ENCODE measurements at regions not wholly inside any gene's neighbourhood (a gene's known extent, or its start where the extent isn't known, plus 50 kb on each side); places are given as distances from the start of the nearest gene placed in this dataset.

DNA sequence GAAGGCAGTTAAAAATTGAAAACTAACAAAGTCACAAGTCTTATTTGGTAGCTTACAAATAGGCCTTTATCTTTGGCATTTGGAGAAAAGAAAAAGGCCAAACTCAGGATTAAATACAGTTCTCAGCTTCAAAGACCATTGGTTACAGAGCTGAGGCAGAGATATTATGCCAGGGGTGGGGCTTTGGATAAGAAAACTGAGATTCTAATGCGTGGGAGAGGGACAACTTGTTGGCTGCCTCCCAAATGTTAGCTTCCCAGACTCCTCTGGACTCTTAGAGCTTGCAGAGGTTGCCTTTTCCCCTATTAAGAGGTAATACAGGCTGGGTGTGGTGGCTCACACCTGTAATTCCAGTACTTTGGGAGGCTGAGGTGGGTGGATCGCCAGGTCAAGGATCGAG, 231.8 kb downstream of the SQOR start:
- DNase-seq (ENCODE audit: low read depth in 2 of 2) = no peak

DNA sequence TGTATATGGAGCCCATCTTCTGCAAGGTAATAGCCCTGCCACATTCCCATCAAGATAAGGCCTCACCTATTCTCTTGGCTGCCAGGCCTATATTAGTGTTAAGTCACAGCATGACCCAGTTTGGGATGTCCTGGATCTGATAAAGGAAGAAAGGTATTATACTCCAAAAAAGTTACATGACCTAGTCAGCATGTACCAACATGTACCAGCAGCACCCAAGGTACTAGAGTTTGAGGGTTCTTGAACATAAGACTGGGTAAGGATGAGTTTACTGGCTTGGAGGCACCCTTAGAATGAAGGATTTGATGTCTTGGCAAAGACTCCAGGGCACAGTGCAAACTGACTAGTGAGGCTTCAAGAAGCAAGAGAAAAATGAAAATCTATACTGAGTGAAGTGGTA, 232.5 kb downstream of the SQOR start:
- DNase-seq (ENCODE audit: low read depth in 2 of 2) = no peak

- no peak for DNase-seq (ENCODE audit: low read depth in 2 of 2)
Measured at GRCh38 chr15:45868109-45868691, 233.4 kb downstream of the SQOR start.

DNA sequence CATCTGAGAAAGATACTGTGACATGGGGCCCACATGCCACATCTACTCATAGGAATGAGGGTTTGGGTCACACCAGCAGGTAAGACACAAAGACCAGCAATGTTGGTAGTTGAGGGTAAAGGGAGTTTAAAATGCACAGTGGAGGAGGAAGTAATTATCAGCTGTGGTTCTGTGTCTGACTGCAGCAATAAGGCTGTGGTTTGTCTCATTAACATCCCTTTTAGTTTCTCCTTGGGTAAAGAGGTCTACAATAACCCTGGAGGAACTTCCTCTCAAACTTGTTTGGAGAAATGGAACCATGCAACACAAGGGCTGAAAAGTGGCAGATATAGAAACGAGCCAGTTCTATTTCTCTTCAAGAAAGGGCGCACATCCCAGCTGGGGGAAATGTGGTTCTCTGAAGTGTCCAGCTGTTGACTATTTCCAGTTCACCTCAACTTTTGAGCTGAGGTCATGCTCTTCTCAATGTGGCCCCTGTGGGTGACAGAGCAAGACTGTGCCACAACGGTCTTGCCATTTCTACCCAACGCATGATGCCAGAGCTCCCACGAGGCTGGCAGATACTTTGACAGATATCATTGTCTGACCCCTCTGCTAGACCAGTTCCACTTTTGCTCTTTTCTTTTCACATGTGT, 234.3 kb downstream of the SQOR start:
- no peak for DNase-seq (ENCODE audit: low read depth in 2 of 2)

- DNase-seq (ENCODE audit: low read depth in 2 of 2) = peak in 1 of 2 donors; percentile 10
Measured at GRCh38 chr15:45871121-45871855, 236.5 kb downstream of the SQOR start.

DNA sequence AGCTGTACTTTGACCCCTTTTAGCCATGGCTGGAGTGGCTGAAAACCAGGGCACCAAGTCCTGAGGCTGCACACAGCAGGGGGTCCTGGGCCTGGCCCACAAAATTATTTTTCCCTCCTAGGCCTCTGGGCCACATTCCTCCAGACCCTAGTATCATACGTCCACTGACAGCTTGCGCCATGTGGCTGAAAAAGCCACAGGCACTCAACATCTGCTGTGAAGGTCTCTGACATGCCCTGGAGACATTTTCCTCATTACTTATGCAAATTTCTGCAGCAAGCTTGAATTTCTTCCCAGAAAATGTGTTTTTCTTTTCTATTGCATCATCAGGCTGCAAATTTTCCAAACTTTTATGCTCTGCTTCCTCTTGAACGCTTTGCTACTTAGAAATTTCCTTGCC, 239.0 kb downstream of the SQOR start:
- DNase-seq (ENCODE audit: low read depth in 2 of 2) = no peak

- DNase-seq (ENCODE audit: low read depth in 2 of 2) = peak in 1 of 2 donors; percentile 43
Measured at GRCh38 chr15:45874566-45874965, 239.7 kb downstream of the SQOR start.

DNA sequence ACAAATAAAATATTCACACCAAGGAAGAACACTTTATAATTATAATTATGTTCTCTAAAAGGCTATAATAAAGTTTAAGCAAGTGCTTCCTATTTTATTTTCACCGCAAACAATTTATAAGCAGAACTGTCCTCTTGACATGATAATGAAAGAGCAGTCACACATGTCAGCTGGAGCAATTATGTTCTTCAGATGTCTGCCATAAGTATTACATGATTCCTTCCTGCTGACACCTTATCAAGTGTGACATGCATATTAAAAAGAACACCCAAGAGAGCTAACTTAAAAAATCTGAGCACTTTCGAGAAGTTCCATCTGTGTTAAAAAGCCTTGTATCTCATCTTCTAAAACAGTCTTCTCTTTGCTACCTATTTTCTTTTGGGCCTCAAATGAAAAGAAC, 249.5 kb downstream of the SQOR start:
- no peak for DNase-seq (ENCODE audit: low read depth in 2 of 2)

DNA sequence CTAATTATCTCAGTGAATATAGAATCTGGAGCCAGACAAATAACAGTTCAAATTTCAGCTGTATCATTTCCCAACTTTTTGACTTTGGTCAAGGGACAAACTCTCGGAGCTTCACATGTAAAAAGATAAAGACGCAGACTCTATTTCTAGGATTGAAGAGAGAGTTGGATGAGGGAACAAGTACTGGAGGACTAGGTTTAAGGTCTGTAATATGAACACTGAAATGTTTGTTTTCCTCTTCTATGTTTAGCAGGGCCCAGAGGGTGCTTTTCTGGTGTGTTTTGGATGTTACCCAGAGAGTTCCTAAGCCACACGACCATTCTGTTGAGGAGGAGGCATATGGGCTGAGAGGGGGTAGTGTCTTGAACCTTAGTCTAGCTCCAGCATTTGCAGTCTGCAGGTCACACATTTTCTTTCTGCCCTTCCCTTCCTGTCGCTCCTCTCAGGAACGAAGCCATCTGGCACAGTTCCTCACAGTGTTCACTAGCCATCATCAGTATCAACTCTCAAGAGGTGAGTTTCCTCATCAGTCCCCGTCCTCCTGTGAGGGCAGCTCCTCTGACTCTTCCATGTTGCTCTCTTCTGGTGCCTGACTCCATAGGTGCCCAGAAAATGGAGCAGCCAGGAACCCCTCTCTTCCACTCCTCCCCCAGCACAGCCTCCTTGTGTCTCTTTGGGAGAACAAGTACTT, 250.1 kb downstream of the SQOR start:
- DNase-seq (ENCODE audit: low read depth in 2 of 2) = no peak

GRCh38 chr15:45885801-45886200, 251.0 kb downstream of the SQOR start:
- no peak for DNase-seq (ENCODE audit: low read depth in 2 of 2)

DNA sequence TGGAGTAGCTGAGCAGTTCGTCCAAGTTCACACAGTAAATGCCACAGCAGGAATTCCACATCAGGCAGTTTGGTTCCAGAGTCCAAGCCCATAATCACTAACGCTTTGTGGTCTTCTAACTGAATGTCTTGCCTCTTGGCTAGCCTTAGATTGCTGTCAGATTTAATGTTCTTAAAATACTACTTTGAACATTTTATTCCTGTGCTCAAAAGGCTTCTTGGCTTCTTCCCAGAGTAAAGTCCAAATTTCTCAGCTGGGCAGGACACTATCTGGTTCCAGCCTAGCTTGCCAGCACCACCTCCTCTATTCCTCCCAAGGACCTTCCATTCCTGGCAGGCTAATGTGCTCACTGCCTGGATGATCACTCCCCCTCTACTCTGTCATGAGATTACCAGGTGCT, 256.9 kb downstream of the SQOR start:
- no peak for DNase-seq (ENCODE audit: low read depth in 2 of 2)

GRCh38 chr15:45892182-45892581, 257.4 kb downstream of the SQOR start:
- no peak for DNase-seq (ENCODE audit: low read depth in 2 of 2)

GRCh38 chr15:45903283-45903682, 268.5 kb downstream of the SQOR start:
- peak in 1 of 2 donors; percentile 22 for DNase-seq (ENCODE audit: low read depth in 2 of 2)

DNA sequence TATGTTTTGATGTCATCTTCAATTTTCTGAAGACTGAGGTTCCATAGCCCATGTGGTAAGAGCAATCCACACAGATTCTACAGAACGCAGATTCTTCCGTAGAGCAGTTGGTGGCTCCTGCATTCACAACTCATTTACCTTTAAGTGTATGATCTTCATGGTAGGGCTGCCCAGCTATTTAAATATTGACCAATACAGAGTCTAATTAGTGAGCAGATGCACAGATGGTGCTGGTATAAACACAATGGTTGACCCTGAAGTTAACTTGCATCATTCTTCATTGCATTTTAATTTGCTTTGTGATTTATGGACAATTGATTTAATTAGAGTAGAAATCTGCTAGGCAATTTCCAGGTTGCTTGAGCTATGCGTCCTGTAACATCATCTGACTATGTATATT, 269.2 kb downstream of the SQOR start:
- DNase-seq (ENCODE audit: low read depth in 2 of 2) = no peak

DNA sequence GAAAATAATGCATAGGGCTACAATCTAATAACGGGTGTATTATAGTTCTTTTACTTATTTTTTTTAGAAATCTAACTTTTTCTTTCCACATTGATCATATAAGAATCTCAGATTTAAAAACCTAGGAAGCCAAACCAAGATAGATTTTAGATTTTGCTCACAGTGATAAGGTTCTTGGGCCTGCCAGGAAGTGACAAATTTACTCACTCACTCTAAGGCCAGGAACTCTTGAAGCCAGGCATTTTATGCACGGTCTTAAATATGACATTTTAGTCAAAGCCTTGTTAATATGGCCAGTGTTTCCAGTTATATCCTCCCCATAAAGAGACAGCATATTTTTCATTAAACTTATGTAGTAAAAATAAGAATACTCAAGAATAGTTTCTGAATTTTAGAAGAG, 271.4 kb downstream of the SQOR start:
- DNase-seq (ENCODE audit: low read depth in 2 of 2) = peak in 1 of 2 donors; percentile 59

DNA sequence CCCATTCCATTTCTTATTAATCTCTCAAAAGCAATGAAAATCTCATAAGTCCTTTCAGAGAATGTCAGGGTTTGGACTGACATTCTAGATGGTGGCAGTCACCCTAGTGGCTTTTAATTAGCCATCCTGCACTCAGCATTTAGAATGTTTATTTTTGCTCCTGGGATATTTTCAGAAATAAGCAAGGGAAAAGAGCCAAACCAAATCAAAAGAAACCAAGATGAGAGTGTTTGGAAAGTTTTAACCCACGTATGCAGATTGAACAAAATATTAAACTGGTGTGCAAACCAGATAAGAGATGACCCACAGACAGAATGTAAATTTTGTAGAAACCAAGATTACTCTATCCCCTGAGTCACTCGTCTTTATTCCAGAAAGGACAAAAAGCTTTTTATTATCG, 275.8 kb downstream of the SQOR start:
- no peak for DNase-seq (ENCODE audit: low read depth in 2 of 2)

DNA sequence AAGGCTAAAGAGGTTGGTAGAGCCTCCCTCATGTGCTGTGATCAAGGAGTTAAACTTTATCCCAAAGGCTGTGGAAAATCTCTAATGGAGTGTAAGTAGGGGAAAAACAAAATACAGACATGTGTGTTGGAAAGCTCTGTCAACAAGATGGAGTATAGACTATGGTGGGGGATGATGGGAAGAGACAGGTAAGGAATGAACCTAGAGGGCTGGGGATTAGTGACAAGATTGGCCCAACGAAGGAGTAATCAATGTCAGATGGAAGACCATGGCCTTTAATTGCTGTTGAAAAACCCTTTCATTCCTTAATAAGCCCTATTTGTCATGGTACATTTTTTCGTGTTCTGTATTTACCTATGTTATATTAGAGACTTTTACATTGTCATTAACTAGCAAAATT, 278.6 kb downstream of the SQOR start:
- no peak for DNase-seq (ENCODE audit: low read depth in 2 of 2)

DNA sequence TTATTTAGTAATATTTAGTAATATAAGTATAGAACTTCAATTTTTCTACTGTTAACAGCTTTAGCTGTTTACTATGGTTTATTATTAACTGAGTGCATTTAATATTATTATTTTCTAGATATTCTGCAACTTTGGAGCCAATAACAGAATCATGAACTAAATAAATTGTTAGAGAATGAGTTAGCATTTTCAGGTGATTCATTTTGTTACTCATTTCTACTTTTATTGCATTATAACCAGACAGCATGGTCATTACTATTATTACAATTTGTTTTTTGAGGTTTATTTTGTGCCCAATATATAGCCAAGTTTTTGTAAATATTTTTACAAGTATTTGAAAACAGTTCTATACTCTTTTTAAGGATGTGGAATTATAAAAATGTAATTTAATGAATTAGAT, 279.6 kb downstream of the SQOR start:
- DNase-seq (ENCODE audit: low read depth in 2 of 2) = no peak

- peak; percentile 87 to 90 for DNase-seq (ENCODE audit: low read depth in 2 of 2)
Measured at GRCh38 chr15:45918839-45919238, 284.0 kb downstream of the SQOR start.

- DNase-seq (ENCODE audit: low read depth in 2 of 2) = peak; percentile 77 to 92
Measured at GRCh38 chr15:45919806-45920205, 285.0 kb downstream of the SQOR start.

DNA sequence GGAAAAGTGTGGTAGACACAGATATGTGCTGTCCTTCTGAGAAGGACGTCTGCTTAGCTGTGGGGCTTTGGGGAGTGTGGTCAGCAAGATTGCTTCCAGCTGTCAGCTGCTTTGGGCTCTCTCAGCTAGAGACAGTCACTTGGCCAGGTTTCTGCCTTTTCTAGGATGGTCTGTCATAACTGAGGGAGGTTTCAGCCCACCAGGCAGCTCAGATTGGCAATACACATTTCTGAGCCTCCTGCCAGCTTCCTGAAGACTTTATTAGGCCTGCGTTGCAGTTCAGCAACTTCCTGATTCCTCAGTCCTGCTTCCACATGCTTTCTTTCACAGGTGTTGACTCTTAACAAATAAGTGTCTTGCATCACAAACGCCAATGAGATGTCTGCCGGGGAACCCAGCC, 286.5 kb downstream of the SQOR start:
- peak in 1 of 2 donors; percentile 12 for DNase-seq (ENCODE audit: low read depth in 2 of 2)

DNA sequence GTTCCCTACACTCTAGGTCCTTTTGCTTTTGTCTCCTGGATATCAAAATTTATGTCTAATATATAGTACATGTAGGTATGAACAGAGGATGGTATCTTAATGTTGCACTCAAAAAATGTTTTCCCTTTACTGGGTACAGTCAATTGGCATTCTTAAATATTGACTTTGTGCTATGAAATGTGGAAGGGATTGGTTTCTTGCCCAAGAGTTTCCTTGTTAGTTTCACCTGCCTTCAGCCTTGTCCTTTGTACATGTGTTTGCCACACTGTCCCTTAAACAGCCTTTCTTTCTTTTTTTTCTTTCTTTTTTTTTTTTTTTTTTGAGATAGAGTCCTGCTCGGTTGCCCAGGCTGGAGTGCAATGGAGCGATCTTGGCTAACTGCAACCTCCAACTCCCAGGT, 287.1 kb downstream of the SQOR start:
- DNase-seq (ENCODE audit: low read depth in 2 of 2) = no peak
